GM12878 (cell line): ENCODE measurements at regions not wholly inside any gene's neighbourhood (a gene's known extent, or its start where the extent isn't known, plus 50 kb on each side); places are given as distances from the start of the nearest gene placed in this dataset.

Experiments used
- ATAC-seq: fragments of 200-7000 bp; cut with Tn5 transposase; 3 replicates; pipeline ENCODE4 v1.9.1; 2020; ENCODE audit warnings: mild to moderate bottlenecking, moderate library complexity
- BruUV-seq: library from RNA; stranded (reverse); fragments of 400-500 nt; replicated peaks from 2 replicates; lab custom pipeline; 2021; lab: Mats Ljungman, UMichigan
- CTCF ChIA-PET: fragments of 300-600 bp; sonication (Branson Sonifier 250); formaldehyde crosslinking; extraction: SDS; loops from one replicate; lab custom pipeline; 2021; ENCODE audit warnings: inconsistent platforms; lab: Yijun Ruan, JAX
- POLR2A ChIA-PET: fragments of 350-600 bp; formaldehyde crosslinking; extraction: SDS; loops from one replicate; lab custom pipeline; 2021; ENCODE audit warnings: inconsistent platforms; lab: Charles Lee
- RAD21 ChIA-PET: fragments of 300-600 bp; sonication (Branson Sonifier 250); formaldehyde crosslinking; loops from one replicate; lab custom pipeline; 2023; ENCODE audit warnings: antibody characterized with exemption; ENCODE audit not compliant: unreplicated experiment; lab: Charles Lee
- SMC1A ChIA-PET: fragments of 300-600 bp; sonication (Branson Sonifier 250); formaldehyde crosslinking; loops from one replicate; lab custom pipeline; 2023; ENCODE audit not compliant: unreplicated experiment, uncharacterized antibody; lab: Charles Lee
- DNase-seq: peaks from one replicate; pipeline ENCODE4 v3.0.0-alpha.2; 2011; ENCODE audit warnings: low read depth, low spot score
- FAIRE-seq: peaks from 3 replicates; lab custom pipeline; 2011; peaks lifted over from hg19 to GRCh38; lab: Jason Lieb, UNC
- H2AFZ ChIP-seq: 2 replicates; pipeline ENCODE4 v1.6.0; 2011; ENCODE audit warnings: low read depth, low read length, control low read depth; ENCODE audit not compliant: control insufficient read depth
- H3K27ac ChIP-seq: 2 replicates; pipeline ENCODE4 v1.5.1; 2011; ENCODE audit warnings: control low read depth; ENCODE audit not compliant: control insufficient read depth, insufficient read depth
- H3K27me3 ChIP-seq, 2 experiments: replicated peaks in 1 of 2; 2 replicates each; pipeline versions ENCODE4 v1.6.0 to v1.6.1; 2011; ENCODE audit warnings: low read length in 1 of 2; ENCODE audit not compliant: control insufficient read depth in 2 of 2, insufficient read depth in 2 of 2
- H3K36me3 ChIP-seq, 2 experiments: 2 replicates each; pipeline ENCODE4 v1.5.1; 2011; ENCODE audit warnings: low read length in 1 of 2; ENCODE audit not compliant: control insufficient read depth in 2 of 2, insufficient read depth in 2 of 2
- H3K4me1 ChIP-seq: 2 replicates; pipeline ENCODE4 v1.6.1; 2011; ENCODE audit warnings: mild to moderate bottlenecking, low read length, moderate library complexity, mixed read lengths; ENCODE audit not compliant: control insufficient read depth, insufficient read depth
- H3K4me2 ChIP-seq: 2 replicates; pipeline ENCODE4 v1.6.0; 2011; ENCODE audit warnings: control low read depth; ENCODE audit not compliant: control insufficient read depth, insufficient read depth
- H3K4me3 ChIP-seq: fragments of 200-600 bp; sonication (generic); 2 replicates; pipeline ENCODE4 v1.5.1; 2016
- H3K79me2 ChIP-seq: 2 replicates; pipeline ENCODE4 v1.6.0; 2011; ENCODE audit warnings: low read length; ENCODE audit not compliant: control insufficient read depth, insufficient read depth
- H3K9ac ChIP-seq: 2 replicates; pipeline ENCODE4 v1.8.0; 2011; ENCODE audit warnings: low read length, control low read depth, mixed read lengths; ENCODE audit not compliant: control insufficient read depth, insufficient read depth
- H3K9me3 ChIP-seq: replicated peaks from 3 replicates; pipeline ENCODE4 v1.5.1; 2011; ENCODE audit warnings: mild to moderate bottlenecking, low read length; ENCODE audit not compliant: control insufficient read depth, insufficient read depth
- H4K20me1 ChIP-seq: 2 replicates; pipeline ENCODE4 v1.6.0; 2011; ENCODE audit not compliant: control insufficient read depth, insufficient read depth
- BCL11A ChIP-seq: IDR thresholded peaks from 2 replicates; pipeline ENCODE4 v1.6.1; 2011; ENCODE audit warnings: low read depth, low read length
- E2F8 ChIP-seq: fragments of 450-650 bp; IDR thresholded peaks from 2 replicates; pipeline ENCODE4 v1.6.1; 2018; ENCODE audit warnings: mild to moderate bottlenecking, low read depth, moderate library complexity; ENCODE audit not compliant: partially characterized antibody
- FOXK2 ChIP-seq: fragments of 450-650 bp; IDR thresholded peaks from 2 replicates; pipeline ENCODE4 v1.6.1; 2017; ENCODE audit warnings: mild to moderate bottlenecking, moderate library complexity
- IRF3 ChIP-seq: fragments of 450-650 bp; IDR thresholded peaks from 2 replicates; pipeline ENCODE4 v1.6.1; 2014; ENCODE audit warnings: mild to moderate bottlenecking
- KAT2A ChIP-seq: conservative IDR thresholded peaks from 2 replicates; pipeline ENCODE4 v1.6.1; 2011; ENCODE audit warnings: low read depth, low read length; ENCODE audit not compliant: control insufficient read depth
- NR2C1 ChIP-seq: fragments of 450-650 bp; IDR thresholded peaks from 2 replicates; pipeline ENCODE4 v1.6.1; 2017; ENCODE audit warnings: antibody characterized with exemption, mild to moderate bottlenecking, moderate library complexity
- SUZ12 ChIP-seq: fragments of 200-600 bp; sonication (generic); IDR thresholded peaks from one replicate; pipeline ENCODE4 v1.6.1; 2018; ENCODE audit warnings: antibody characterized with exemption, mild to moderate bottlenecking; ENCODE audit not compliant: unreplicated experiment
- USF1 ChIP-seq: IDR thresholded peaks from 2 replicates; pipeline ENCODE4 v1.6.1; 2011; ENCODE audit warnings: borderline replicate concordance, low read depth, mild to moderate bottlenecking, moderate library complexity, mixed read lengths, low read length; ENCODE audit not compliant: insufficient read depth; ENCODE audit errors: extremely low read length
- WGBS: methylation state at CpG from one replicate; pipeline ENCODE4 v1.1.6; 2016; ENCODE audit warnings: low lambda C conversion rate; ENCODE audit not compliant: insufficient replicate concordance, insufficient coverage; ENCODE audit errors: missing lambda C conversion rate; 5-methylcytosine and 5-hydroxymethylcytosine counted together
- in situ Hi-C: fragments of 300-500 bp; cut with MboI; formaldehyde crosslinking; loops from 9 replicates; pipeline ENCODE4 v1.14.3; 2018; ENCODE audit warnings: mixed read lengths
- intact Hi-C: fragments of 100-400 bp; cut with micrococcal nuclease; formaldehyde crosslinking; loops from one replicate; pipeline ENCODE4 v1.14.2; 2022; ENCODE audit not compliant: unreplicated experiment

GRCh38 chr10:65408401-65408800 is 1517.4 kb upstream of the LRRTM3 start:
- CTCF ChIA-PET: no interaction called here
- in situ Hi-C loops (no loop called here), intact Hi-C loops (no loop called here)
- Histone ChIP-seq H3K27ac (no peak overlapping the region), H3K4me1 (no peaks in the 10 kb centered on the region), H4K20me1 (no peaks in the 10 kb centered on the region), H3K9ac (no peak overlapping the region), H3K4me3 (no peak overlapping the region), H3K9me3 (no peaks in the 10 kb centered on the region), H3K79me2 (no peaks in the 10 kb centered on the region), H3K36me3 (no peaks in the 10 kb centered on the region), H2AFZ (no peak overlapping the region), H3K4me2 (no peak overlapping the region), H3K27me3 (no peaks in the 10 kb centered on the region)
- RAD21 ChIA-PET: no interaction called here
- SMC1A ChIA-PET: no interaction called here
- POLR2A ChIA-PET: no interaction called here
- FAIRE-seq: no peak
- TF ChIP-seq NR2C1: no peak
- TF ChIP-seq IRF3: no peak
- no peak for TF ChIP-seq E2F8
- no peak for TF ChIP-seq KAT2A
- TF ChIP-seq FOXK2: no peak
- no peak for TF ChIP-seq BCL11A
- no peak for TF ChIP-seq SUZ12
- TF ChIP-seq USF1: no peak
- WGBS: 35% methylated on average over 2 of the region's 2 CpGs
- no peak for ATAC-seq
- no TSS peak for BruUV-seq
- no peak for DNase-seq
